ENCODE measurements at regions not wholly inside any gene's neighbourhood (a gene's known extent, or its start where the extent isn't known, plus 50 kb on each side); places are given as distances from the start of the nearest gene placed in this dataset.

- intact Hi-C loops (cut with DNase I): no loop called here
- Histone ChIP-seq H3K9me3 (no peaks in the 10 kb centered on the region), H3K4me3 (no peak overlapping the region), H3K4me1 (no peaks in the 10 kb centered on the region), H3K36me3 (no peaks in the 10 kb centered on the region), H3K27ac (no peak overlapping the region), H3K27me3 (no peaks in the 10 kb centered on the region)
- TF ChIP-seq POLR2A (IDR thresholded peaks at IDR 0.05) (no peak), CTCF (IDR thresholded peaks at IDR 0.05) (no peak)
- 85% methylated on average over 1 of the region's 1 CpG for WGBS (ENCODE audit: insufficient coverage, low coverage, low lambda C conversion rate, missing lambda C conversion rate)
- no peak for DNase-seq
- no peak for ATAC-seq
Measured at GRCh38 chr4:73683456-73683855, 56.9 kb upstream of the CXCL8 start.

DNA sequence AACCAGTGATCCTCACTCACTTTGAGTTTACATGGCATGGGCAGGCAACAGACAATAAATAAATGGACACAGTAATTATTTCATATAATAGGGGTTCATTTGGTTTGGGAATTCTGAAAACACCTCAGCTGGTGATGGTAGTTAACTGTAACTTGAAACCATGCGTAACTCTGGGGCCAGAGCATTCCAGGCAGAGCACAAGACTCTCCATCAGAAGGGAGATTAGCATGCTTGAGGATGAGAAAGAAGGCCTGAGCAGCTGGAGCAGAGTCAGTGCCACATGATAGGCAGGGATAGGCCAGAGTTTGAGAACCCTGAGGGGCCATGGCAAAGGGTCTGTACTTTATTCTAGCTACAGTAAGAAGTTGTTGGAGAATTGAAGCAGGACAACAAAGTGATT is 56.3 kb upstream of the CXCL8 start:
- intact Hi-C loops (cut with DNase I): no loop called here
- no peak overlapping the region for H3K4me3 ChIP-seq
- no peaks in the 10 kb centered on the region for H3K36me3 ChIP-seq
- no peaks in the 10 kb centered on the region for H3K9me3 ChIP-seq
- WGBS (ENCODE audit: insufficient coverage, low coverage, low lambda C conversion rate, missing lambda C conversion rate): 0% methylated on average over 1 of the region's 1 CpG
- no peak for DNase-seq
- H3K27me3 ChIP-seq: no peaks in the 10 kb centered on the region
- TF ChIP-seq POLR2A (IDR thresholded peaks at IDR 0.05) (no peak), CTCF (IDR thresholded peaks at IDR 0.05) (no peak)
- H3K4me1 ChIP-seq: no peaks in the 10 kb centered on the region
- ATAC-seq: no peak
- H3K27ac ChIP-seq: no peak overlapping the region

DNA sequence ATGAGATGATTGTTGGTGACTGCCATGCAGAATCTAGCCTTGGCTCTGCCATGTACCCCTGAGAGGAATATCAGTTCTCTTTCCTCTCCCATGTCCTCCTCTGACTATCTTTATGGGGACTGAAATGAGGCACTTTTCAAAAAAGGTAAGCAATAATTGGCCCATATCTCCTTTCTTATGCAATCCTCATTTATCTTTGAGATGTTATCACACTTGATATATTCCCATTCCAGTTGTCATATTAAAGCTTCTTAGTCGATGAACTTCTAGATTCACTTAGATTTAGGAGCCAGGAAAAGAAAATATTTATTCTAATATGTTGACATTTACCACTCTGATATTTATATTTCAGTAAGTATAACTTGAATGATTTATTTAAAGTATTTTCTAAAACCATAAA is 55.3 kb upstream of the CXCL8 start:
- Histone ChIP-seq H3K27ac (no peak overlapping the region), H3K36me3 (no peaks in the 10 kb centered on the region), H3K9me3 (no peaks in the 10 kb centered on the region), H3K4me1 (no peaks in the 10 kb centered on the region), H3K4me3 (no peak overlapping the region), H3K27me3 (no peaks in the 10 kb centered on the region)
- no peak for DNase-seq
- intact Hi-C loops (cut with DNase I): no loop called here
- no peak for TF ChIP-seq POLR2A (IDR thresholded peaks at IDR 0.05)
- TF ChIP-seq CTCF (IDR thresholded peaks at IDR 0.05): no peak
- ATAC-seq: no peak
- 69% methylated on average over 1 of the region's 1 CpG for WGBS (ENCODE audit: insufficient coverage, low coverage, low lambda C conversion rate, missing lambda C conversion rate)

DNA sequence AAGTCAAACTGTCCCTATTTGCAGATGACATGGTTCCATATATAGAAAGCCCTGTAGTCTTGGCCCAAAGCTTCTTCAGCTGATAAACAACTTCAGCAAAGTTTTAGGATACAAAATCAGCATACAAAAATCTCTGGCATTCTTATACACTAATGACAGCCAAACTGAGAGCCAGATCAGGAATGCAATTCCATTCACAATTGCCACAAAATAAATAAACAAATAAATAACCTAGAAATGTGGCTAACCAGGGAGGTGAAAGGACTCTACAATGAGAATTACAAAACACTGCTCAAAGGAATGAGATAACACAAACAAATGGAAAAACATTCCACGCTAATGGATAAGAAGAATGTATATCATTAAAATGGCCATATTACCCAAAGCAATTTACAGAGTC is 52.9 kb upstream of the CXCL8 start:
- Histone ChIP-seq H3K36me3 (no peaks in the 10 kb centered on the region), H3K9me3 (no peaks in the 10 kb centered on the region), H3K27ac (no peak overlapping the region), H3K27me3 (no peaks in the 10 kb centered on the region), H3K4me1 (no peaks in the 10 kb centered on the region), H3K4me3 (no peak overlapping the region)
- no peak for TF ChIP-seq POLR2A (IDR thresholded peaks at IDR 0.05)
- no peak for TF ChIP-seq CTCF (IDR thresholded peaks at IDR 0.05)
- intact Hi-C loops (cut with DNase I): no loop called here
- DNase-seq (no peak), ATAC-seq (no peak)
- WGBS (ENCODE audit: insufficient coverage, low coverage, low lambda C conversion rate, missing lambda C conversion rate): 100% methylated on average over 1 of the region's 1 CpG

GRCh38 chr4:73690051-73690738 is 50.2 kb upstream of the CXCL8 start:
- no peak for DNase-seq
- ATAC-seq: peak in 2 of 4 donors; percentile 30 to 53
- no peak overlapping the region for H3K27ac ChIP-seq
- no peaks in the 10 kb centered on the region for H3K4me1 ChIP-seq
- no peak for TF ChIP-seq CTCF (IDR thresholded peaks at IDR 0.05)
- TF ChIP-seq POLR2A (IDR thresholded peaks at IDR 0.05): no peak
- H3K9me3 ChIP-seq: no peaks in the 10 kb centered on the region
- H3K36me3 ChIP-seq: no peaks in the 10 kb centered on the region
- no peaks in the 10 kb centered on the region for H3K27me3 ChIP-seq
- intact Hi-C loops (cut with DNase I): no loop called here
- no peak overlapping the region for H3K4me3 ChIP-seq

All from right lobe of liver (tissue), 6 donors.